SK-N-SH treated with all-trans-retinoic acid at 6 μM for 48 hours (cell line): ENCODE measurements at regions not wholly inside any gene's neighbourhood (a gene's known extent, or its start where the extent isn't known, plus 50 kb on each side); places are given as distances from the start of the nearest gene placed in this dataset.

Source experiments
- ATAC-seq: fragments of 200-7000 bp; cut with Tn5 transposase; 3 replicates; pipeline ENCODE4 v1.9.1; 2020; ENCODE audit warnings: mild to moderate bottlenecking, moderate library complexity
- BACH2 ChIP-seq: fragments of 250-450 bp; sonication (Bioruptor Pico); IDR thresholded peaks from 2 replicates; pipeline ENCODE4 v1.9.0; 2021; ENCODE audit warnings: mild to moderate bottlenecking, borderline replicate concordance
- CSDC2 ChIP-seq: fragments of 250-450 bp; sonication (Bioruptor Pico); IDR thresholded peaks from 2 replicates; pipeline ENCODE4 v1.5.0; 2020; ENCODE audit warnings: mild to moderate bottlenecking, moderate library complexity
- ESRRG ChIP-seq: fragments of 250-450 bp; sonication (Bioruptor Pico); IDR thresholded peaks from 2 replicates; pipeline ENCODE4 v1.6.1; 2021; ENCODE audit warnings: mild to moderate bottlenecking
- GLIS3 ChIP-seq: fragments of 250-450 bp; sonication (Bioruptor Pico); IDR thresholded peaks from 2 replicates; pipeline ENCODE4 v1.5.0; 2020; ENCODE audit warnings: mild to moderate bottlenecking, moderate library complexity
- ISL1 ChIP-seq: fragments of 250-450 bp; sonication (Bioruptor Pico); IDR thresholded peaks from 2 replicates; pipeline ENCODE4 v2.1.2; 2022; ENCODE audit warnings: mild to moderate bottlenecking, moderate library complexity
- OSR1 ChIP-seq: fragments of 250-450 bp; sonication (Bioruptor Pico); IDR thresholded peaks from 2 replicates; pipeline ENCODE4 v1.8.0; 2022; ENCODE audit warnings: moderate library complexity, mild to moderate bottlenecking, inconsistent platforms
- PPARA ChIP-seq: fragments of 250-450 bp; sonication (Bioruptor Pico); IDR thresholded peaks from 2 replicates; pipeline ENCODE4 v1.5.0; 2020; ENCODE audit warnings: mild to moderate bottlenecking, borderline replicate concordance
- RARB ChIP-seq: fragments of 250-450 bp; sonication (Bioruptor Pico); IDR thresholded peaks from 2 replicates; pipeline ENCODE4 v1.8.0; 2021; ENCODE audit warnings: mild to moderate bottlenecking, moderate library complexity
- TCF4 ChIP-seq: fragments of 250-450 bp; sonication (Bioruptor Pico); IDR thresholded peaks from 2 replicates; pipeline ENCODE4 v1.8.0; 2021; ENCODE audit warnings: mild to moderate bottlenecking, moderate library complexity, borderline replicate concordance
- ZC3H10 ChIP-seq: fragments of 250-450 bp; sonication (Bioruptor Pico); IDR thresholded peaks from 2 replicates; pipeline ENCODE4 v1.5.1; 2021; ENCODE audit warnings: mild to moderate bottlenecking, moderate library complexity
- ZFP3 ChIP-seq: fragments of 250-450 bp; sonication (Bioruptor Pico); IDR thresholded peaks from 2 replicates; pipeline ENCODE4 v1.5.0; 2020; ENCODE audit warnings: mild to moderate bottlenecking, moderate library complexity
- ZNF565 ChIP-seq: fragments of 450-650 bp; formaldehyde crosslinking; conservative IDR thresholded peaks from 2 replicates; pipeline ENCODE4 v1.5.0; 2020; ENCODE audit warnings: low read depth, mild to moderate bottlenecking, moderate library complexity
- ZNF8 ChIP-seq: fragments of 450-650 bp; formaldehyde crosslinking; IDR thresholded peaks from 2 replicates; pipeline ENCODE4 v1.5.0; 2020; ENCODE audit warnings: mild to moderate bottlenecking, moderate library complexity
- TF ChIP-seq, protein P1 (sequence below): fragments of 250-450 bp; sonication (Bioruptor Pico); IDR thresholded peaks from 2 replicates; pipeline ENCODE4 v1.5.1; 2021; ENCODE audit warnings: mild to moderate bottlenecking, moderate library complexity
- TF ChIP-seq, protein P2 (sequence below): fragments of 250-450 bp; sonication (Bioruptor Pico); IDR thresholded peaks from 2 replicates; pipeline ENCODE4 v1.5.0; 2020; ENCODE audit warnings: mild to moderate bottlenecking, moderate library complexity
- TF ChIP-seq, protein P3 (sequence below): fragments of 250-450 bp; sonication (Bioruptor Pico); IDR thresholded peaks from 2 replicates; pipeline ENCODE4 v1.5.1; 2020; ENCODE audit warnings: low read depth, mild to moderate bottlenecking, moderate library complexity
- TF ChIP-seq, protein P4 (sequence below): fragments of 250-450 bp; sonication (Bioruptor Pico); IDR thresholded peaks from 2 replicates; pipeline ENCODE4 v1.8.0; 2021; ENCODE audit warnings: low read depth, mild to moderate bottlenecking, moderate library complexity, borderline replicate concordance

DNA sequence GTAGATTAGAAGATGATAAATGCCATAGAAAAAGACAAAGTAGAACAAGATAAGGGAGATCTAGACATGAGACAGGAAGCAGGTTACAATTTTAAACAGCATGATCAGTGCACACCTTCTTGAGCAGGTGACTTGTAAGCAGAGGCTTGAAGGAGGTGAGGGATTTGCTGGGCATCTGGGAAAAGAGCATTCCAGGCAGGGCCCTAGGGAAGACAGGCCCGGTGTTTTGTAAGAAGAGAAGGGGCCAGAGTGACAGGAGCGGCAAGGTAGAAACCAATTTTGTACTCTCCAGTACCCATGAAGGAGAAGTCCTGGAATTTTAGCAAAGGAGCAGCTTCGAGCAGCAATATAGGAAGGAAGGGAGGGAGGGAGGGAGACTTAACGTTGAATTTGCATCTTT, 296.5 kb downstream of the MZT1 start:
- ATAC-seq: no peak
- TF ChIP-seq, protein P1, sequence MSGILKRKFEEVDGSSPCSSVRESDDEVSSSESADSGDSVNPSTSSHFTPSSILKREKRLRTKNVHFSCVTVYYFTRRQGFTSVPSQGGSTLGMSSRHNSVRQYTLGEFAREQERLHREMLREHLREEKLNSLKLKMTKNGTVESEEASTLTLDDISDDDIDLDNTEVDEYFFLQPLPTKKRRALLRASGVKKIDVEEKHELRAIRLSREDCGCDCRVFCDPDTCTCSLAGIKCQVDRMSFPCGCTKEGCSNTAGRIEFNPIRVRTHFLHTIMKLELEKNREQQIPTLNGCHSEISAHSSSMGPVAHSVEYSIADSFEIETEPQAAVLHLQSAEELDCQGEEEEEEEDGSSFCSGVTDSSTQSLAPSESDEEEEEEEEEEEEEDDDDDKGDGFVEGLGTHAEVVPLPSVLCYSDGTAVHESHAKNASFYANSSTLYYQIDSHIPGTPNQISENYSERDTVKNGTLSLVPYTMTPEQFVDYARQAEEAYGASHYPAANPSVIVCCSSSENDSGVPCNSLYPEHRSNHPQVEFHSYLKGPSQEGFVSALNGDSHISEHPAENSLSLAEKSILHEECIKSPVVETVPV (CRISPR knock-in tag): no peak
- TF ChIP-seq GLIS3 (CRISPR knock-in tag) (no peak), CSDC2 (CRISPR knock-in tag) (no peak), ZC3H10 (CRISPR knock-in tag) (no peak), ZNF8 (CRISPR knock-in tag) (no peak), BACH2 (no peak), ISL1 (no peak), RARB (CRISPR knock-in tag) (no peak), PPARA (CRISPR knock-in tag) (no peak)
- TF ChIP-seq, protein P2, sequence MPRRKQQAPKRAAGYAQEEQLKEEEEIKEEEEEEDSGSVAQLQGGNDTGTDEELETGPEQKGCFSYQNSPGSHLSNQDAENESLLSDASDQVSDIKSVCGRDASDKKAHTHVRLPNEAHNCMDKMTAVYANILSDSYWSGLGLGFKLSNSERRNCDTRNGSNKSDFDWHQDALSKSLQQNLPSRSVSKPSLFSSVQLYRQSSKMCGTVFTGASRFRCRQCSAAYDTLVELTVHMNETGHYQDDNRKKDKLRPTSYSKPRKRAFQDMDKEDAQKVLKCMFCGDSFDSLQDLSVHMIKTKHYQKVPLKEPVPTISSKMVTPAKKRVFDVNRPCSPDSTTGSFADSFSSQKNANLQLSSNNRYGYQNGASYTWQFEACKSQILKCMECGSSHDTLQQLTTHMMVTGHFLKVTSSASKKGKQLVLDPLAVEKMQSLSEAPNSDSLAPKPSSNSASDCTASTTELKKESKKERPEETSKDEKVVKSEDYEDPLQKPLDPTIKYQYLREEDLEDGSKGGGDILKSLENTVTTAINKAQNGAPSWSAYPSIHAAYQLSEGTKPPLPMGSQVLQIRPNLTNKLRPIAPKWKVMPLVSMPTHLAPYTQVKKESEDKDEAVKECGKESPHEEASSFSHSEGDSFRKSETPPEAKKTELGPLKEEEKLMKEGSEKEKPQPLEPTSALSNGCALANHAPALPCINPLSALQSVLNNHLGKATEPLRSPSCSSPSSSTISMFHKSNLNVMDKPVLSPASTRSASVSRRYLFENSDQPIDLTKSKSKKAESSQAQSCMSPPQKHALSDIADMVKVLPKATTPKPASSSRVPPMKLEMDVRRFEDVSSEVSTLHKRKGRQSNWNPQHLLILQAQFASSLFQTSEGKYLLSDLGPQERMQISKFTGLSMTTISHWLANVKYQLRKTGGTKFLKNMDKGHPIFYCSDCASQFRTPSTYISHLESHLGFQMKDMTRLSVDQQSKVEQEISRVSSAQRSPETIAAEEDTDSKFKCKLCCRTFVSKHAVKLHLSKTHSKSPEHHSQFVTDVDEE (CRISPR knock-in tag): no peak

DNA sequence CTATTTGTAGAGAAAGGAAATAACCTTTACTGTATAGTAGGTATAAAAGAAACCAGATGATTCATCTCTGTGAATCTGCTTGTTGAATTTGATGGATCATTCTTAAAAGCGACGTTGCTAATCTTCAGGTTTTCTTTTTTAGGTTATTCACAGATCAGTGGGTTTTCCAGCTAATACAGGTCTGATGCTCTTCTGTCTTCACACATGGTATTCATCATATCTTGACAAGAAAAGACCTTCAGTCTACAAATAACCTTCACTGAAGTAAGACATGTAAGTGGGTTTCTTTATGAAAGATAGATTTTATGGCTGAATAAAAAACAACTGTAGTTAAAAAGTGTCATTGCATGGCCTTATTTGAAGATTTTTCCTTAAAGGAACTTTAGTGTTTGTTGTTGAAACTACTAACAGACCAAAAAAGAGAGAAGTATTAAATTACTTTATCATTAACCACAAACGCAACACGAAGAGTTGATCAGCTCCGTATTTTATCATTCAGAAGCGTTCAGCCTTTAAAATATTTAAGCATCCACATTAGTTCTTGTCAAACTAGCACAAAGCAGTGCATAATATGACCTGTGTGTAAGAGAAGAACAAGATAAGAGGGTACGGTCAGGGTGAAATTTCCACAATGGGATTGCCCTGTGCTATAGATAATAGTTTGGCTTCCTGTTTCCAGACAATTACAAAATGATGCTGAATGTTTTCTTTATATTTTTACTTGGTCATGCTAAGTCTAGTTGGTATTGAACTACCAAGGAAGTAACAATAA, 299.5 kb downstream of the MZT1 start:
- TF ChIP-seq ZFP3 (CRISPR knock-in tag): no peak
- ATAC-seq: no peak

DNA sequence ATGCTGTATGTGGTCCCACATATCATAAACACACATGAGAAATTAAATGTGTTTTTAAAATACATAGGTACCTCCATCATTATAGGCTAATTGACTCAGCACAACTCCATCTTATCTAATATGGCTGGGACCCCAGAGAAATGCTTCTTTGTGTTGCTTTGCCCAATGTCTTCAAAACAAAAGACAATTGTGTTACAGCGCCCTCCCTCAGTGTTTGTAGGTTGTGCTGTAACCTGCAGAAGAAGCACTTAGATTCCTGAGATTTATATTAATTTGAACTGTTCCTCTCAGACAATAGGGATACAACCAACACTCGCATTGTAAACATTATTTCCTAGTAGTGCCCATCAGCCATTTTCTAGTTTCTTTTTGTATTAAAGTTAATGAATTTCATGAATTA, 303.4 kb downstream of the MZT1 start:
- TF ChIP-seq TCF4 (CRISPR knock-in tag) (no peak), GLIS3 (CRISPR knock-in tag) (no peak), ESRRG (CRISPR knock-in tag) (no peak), BACH2 (no peak), OSR1 (CRISPR knock-in tag) (no peak)
- TF ChIP-seq, protein P3, sequence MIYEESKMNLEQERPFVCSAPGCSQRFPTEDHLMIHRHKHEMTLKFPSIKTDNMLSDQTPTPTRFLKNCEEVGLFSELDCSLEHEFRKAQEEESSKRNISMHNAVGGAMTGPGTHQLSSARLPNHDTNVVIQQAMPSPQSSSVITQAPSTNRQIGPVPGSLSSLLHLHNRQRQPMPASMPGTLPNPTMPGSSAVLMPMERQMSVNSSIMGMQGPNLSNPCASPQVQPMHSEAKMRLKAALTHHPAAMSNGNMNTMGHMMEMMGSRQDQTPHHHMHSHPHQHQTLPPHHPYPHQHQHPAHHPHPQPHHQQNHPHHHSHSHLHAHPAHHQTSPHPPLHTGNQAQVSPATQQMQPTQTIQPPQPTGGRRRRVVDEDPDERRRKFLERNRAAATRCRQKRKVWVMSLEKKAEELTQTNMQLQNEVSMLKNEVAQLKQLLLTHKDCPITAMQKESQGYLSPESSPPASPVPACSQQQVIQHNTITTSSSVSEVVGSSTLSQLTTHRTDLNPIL (CRISPR knock-in tag): no peak
- TF ChIP-seq, protein P1 (CRISPR knock-in tag): no peak
- TF ChIP-seq, protein P2 (CRISPR knock-in tag): no peak
- no peak for ATAC-seq

DNA sequence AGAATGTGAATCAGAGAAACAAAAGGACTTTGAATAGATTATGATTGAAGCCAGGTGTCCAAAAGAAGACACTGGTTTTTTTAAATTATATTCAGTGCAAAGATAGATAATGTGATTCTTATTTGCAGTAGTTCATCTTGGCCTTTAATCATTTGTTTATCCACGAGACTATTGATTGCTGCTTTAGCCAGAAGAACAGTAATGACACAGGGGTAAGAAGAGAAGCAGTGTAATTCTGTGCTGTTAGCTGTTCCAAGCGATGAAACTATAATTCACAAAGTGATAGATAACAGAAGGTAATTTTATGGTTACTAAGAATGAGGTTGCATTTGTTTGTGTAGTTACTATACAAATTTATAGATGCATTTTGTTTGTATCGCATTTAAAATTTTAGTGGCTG, 311.6 kb downstream of the MZT1 start:
- TF ChIP-seq BACH2 (no peak), ZNF565 (no peak), GLIS3 (CRISPR knock-in tag) (no peak)
- TF ChIP-seq, protein P4, sequence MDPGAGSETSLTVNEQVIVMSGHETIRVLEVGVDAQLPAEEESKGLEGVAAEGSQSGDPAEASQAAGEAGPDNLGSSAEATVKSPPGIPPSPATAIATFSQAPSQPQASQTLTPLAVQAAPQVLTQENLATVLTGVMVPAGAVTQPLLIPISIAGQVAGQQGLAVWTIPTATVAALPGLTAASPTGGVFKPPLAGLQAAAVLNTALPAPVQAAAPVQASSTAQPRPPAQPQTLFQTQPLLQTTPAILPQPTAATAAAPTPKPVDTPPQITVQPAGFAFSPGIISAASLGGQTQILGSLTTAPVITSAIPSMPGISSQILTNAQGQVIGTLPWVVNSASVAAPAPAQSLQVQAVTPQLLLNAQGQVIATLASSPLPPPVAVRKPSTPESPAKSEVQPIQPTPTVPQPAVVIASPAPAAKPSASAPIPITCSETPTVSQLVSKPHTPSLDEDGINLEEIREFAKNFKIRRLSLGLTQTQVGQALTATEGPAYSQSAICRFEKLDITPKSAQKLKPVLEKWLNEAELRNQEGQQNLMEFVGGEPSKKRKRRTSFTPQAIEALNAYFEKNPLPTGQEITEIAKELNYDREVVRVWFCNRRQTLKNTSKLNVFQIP (CRISPR knock-in tag): no peak
- no peak for ATAC-seq
